Neural cell (in vitro differentiated cells): ENCODE measurements at regions not wholly inside any gene's neighbourhood (a gene's known extent, or its start where the extent isn't known, plus 50 kb on each side); places are given as distances from the start of the nearest gene placed in this dataset.

Experiments used
- CTCF ChIP-seq: fragments of 450-650 bp; IDR thresholded peaks from 2 replicates; pipeline ENCODE4 v1.5.1; 2014; ENCODE audit warnings: antibody characterized with exemption, mild to moderate bottlenecking, moderate library complexity; ENCODE audit not compliant: poor library complexity, severe bottlenecking
- MXI1 ChIP-seq: fragments of 450-650 bp; conservative IDR thresholded peaks from 2 replicates; pipeline ENCODE4 v1.6.1; 2014; ENCODE audit warnings: antibody characterized with exemption, mild to moderate bottlenecking; ENCODE audit not compliant: poor library complexity, severe bottlenecking
- POLR2AphosphoS5 ChIP-seq: IDR thresholded peaks from 2 replicates; pipeline ENCODE4 v1.6.1; 2012
- RAD21 ChIP-seq: fragments of 450-650 bp; conservative IDR thresholded peaks from 2 replicates; pipeline ENCODE4 v1.6.1; 2014; ENCODE audit warnings: antibody characterized with exemption, mild to moderate bottlenecking, moderate library complexity
- TAF1 ChIP-seq: IDR thresholded peaks from 2 replicates; pipeline ENCODE4 v1.6.1; 2012; ENCODE audit warnings: low read depth

DNA sequence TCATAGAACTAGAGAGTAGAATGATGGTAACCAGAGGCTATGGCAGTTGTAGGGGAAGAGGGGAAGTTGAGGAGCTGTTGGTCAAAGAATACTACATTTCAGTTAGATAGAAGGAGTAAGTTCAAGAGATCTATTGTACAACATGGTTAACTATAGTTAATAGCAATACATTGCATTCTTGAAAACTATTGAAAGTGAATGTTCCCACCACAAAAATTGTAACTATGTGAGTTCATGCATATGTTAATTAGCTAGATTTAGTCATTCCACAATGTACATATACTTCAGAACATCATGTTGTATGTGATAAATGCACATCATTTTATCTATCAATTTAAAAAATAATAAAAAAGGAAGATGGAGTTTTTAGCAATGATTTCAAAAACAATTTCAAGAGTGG lies 125.3 kb upstream of the IL15 start:
- TF ChIP-seq TAF1 (no peak), POLR2AphosphoS5 (no peak), CTCF (no peak), RAD21 (no peak), MXI1 (no peak)
